HEK293 (cell line): ENCODE measurements at regions not wholly inside any gene's neighbourhood (a gene's known extent, or its start where the extent isn't known, plus 50 kb on each side); places are given as distances from the start of the nearest gene placed in this dataset.

Experiments used
- CTCF ChIA-PET: fragments of 350-600 bp; formaldehyde crosslinking; extraction: SDS; loops from one replicate; lab custom pipeline; 2021; ENCODE audit warnings: antibody characterized with exemption; lab: Yijun Ruan, JAX
- POLR2A ChIA-PET: fragments of 300-600 bp; formaldehyde crosslinking; extraction: SDS; loops from one replicate; lab custom pipeline; 2020; ENCODE audit warnings: antibody characterized with exemption, inconsistent platforms; lab: Yijun Ruan, JAX
- H3K27ac ChIP-seq: fragments of 200-500 bp; sonication (Bioruptor generic); 2 replicates; pipeline ENCODE4 v1.5.1; 2014; ENCODE audit warnings: low read depth, low read length, control low read depth, inconsistent platforms; ENCODE audit errors: extremely low read depth
- H3K36me3 ChIP-seq, 2 experiments: fragments of 200-500 bp in 1 of 2; sonication (Bioruptor generic) in 1 of 2; 1 replicate in 1 of 2; 2 replicates in 1 of 2; pipeline ENCODE4 v1.5.1; 2014 to 2017; ENCODE audit warnings: inconsistent platforms in 2 of 2, low read length in 2 of 2; ENCODE audit not compliant: control insufficient read depth in 2 of 2, insufficient read depth in 1 of 2
- H3K4me1 ChIP-seq: fragments of 200-500 bp; sonication (Bioruptor generic); 2 replicates; pipeline ENCODE4 v1.5.1; 2014; ENCODE audit warnings: mild to moderate bottlenecking, low read length, inconsistent platforms; ENCODE audit not compliant: control insufficient read depth, insufficient read depth
- H3K4me3 ChIP-seq: 2 replicates; pipeline ENCODE4 v1.5.1; 2011; ENCODE audit warnings: low read depth, mild to moderate bottlenecking, control low read depth, low read length, moderate library complexity
- H3K9me3 ChIP-seq: fragments of 200-500 bp; sonication (Bioruptor generic); 2 replicates; pipeline ENCODE4 v1.5.1; 2014; ENCODE audit warnings: low read depth, low read length, inconsistent platforms; ENCODE audit not compliant: control insufficient read depth, insufficient read depth
- EGR2 ChIP-seq: fragments of 450-650 bp; formaldehyde crosslinking; IDR thresholded peaks from 2 replicates; pipeline ENCODE4 v1.5.1; 2016; ENCODE audit warnings: low read depth, missing biosample characterization, missing genetic modification characterization
- GLIS1 ChIP-seq: fragments of 450-650 bp; formaldehyde crosslinking; IDR thresholded peaks from 2 replicates; pipeline ENCODE4 v1.5.1; 2016; ENCODE audit warnings: missing biosample characterization, missing genetic modification characterization
- ZBTB1 ChIP-seq: fragments of 450-650 bp; formaldehyde crosslinking; IDR thresholded peaks from 2 replicates; pipeline ENCODE4 v1.5.1; 2016; ENCODE audit warnings: missing biosample characterization, missing genetic modification characterization
- ZBTB11 ChIP-seq: fragments of 450-650 bp; formaldehyde crosslinking; conservative IDR thresholded peaks from 2 replicates; pipeline ENCODE4 v1.5.1; 2016; ENCODE audit warnings: low read depth, missing biosample characterization, missing genetic modification characterization
- ZBTB17 ChIP-seq: fragments of 450-650 bp; formaldehyde crosslinking; IDR thresholded peaks from 2 replicates; pipeline ENCODE4 v1.5.1; 2016; ENCODE audit warnings: missing biosample characterization, missing genetic modification characterization
- ZBTB20 ChIP-seq: fragments of 450-650 bp; formaldehyde crosslinking; IDR thresholded peaks from 2 replicates; pipeline ENCODE4 v1.5.1; 2016; ENCODE audit warnings: missing biosample characterization, missing genetic modification characterization
- ZFP41 ChIP-seq: fragments of 450-650 bp; formaldehyde crosslinking; IDR thresholded peaks from 2 replicates; pipeline ENCODE4 v1.5.1; 2016; ENCODE audit warnings: missing biosample characterization, missing genetic modification characterization, borderline replicate concordance
- ZNF121 ChIP-seq: fragments of 450-650 bp; formaldehyde crosslinking; IDR thresholded peaks from 2 replicates; pipeline ENCODE4 v1.5.1; 2016; ENCODE audit warnings: missing biosample characterization, missing genetic modification characterization
- ZNF211 ChIP-seq: fragments of 450-650 bp; formaldehyde crosslinking; IDR thresholded peaks from 2 replicates; pipeline ENCODE4 v1.5.1; 2016; ENCODE audit warnings: low read depth, missing biosample characterization, missing genetic modification characterization
- ZNF24 ChIP-seq: fragments of 450-650 bp; formaldehyde crosslinking; IDR thresholded peaks from 2 replicates; pipeline ENCODE4 v1.5.1; 2016; ENCODE audit warnings: missing biosample characterization, missing genetic modification characterization
- ZNF292 ChIP-seq: fragments of 450-650 bp; formaldehyde crosslinking; IDR thresholded peaks from 2 replicates; pipeline ENCODE4 v1.5.1; 2016; ENCODE audit warnings: low read depth, missing biosample characterization, missing genetic modification characterization, borderline replicate concordance
- ZNF350 ChIP-seq: fragments of 450-650 bp; formaldehyde crosslinking; IDR thresholded peaks from 2 replicates; pipeline ENCODE4 v1.5.0; 2017; ENCODE audit warnings: missing biosample characterization, mild to moderate bottlenecking, missing genetic modification characterization
- ZNF354C ChIP-seq: fragments of 450-650 bp; formaldehyde crosslinking; IDR thresholded peaks from 2 replicates; pipeline ENCODE4 v1.5.1; 2016; ENCODE audit warnings: missing biosample characterization, missing genetic modification characterization, low read depth, borderline replicate concordance
- ZNF510 ChIP-seq: fragments of 450-650 bp; formaldehyde crosslinking; IDR thresholded peaks from 2 replicates; pipeline ENCODE4 v1.5.1; 2018; ENCODE audit warnings: mild to moderate bottlenecking, missing genetic modification characterization, missing biosample characterization; ENCODE audit not compliant: insufficient replicate concordance
- ZNF544 ChIP-seq: fragments of 450-650 bp; formaldehyde crosslinking; IDR thresholded peaks from 2 replicates; pipeline ENCODE4 v1.5.0; 2017; ENCODE audit warnings: missing biosample characterization, missing genetic modification characterization
- ZNF561 ChIP-seq: fragments of 450-650 bp; IDR thresholded peaks from 2 replicates; pipeline ENCODE4 v1.5.1; 2018; ENCODE audit warnings: missing biosample characterization, missing genetic modification characterization, borderline replicate concordance
- ZNF596 ChIP-seq: fragments of 450-650 bp; IDR thresholded peaks from 2 replicates; pipeline ENCODE4 v1.5.0; 2018; ENCODE audit warnings: missing biosample characterization, mild to moderate bottlenecking, missing genetic modification characterization, moderate library complexity
- ZNF785 ChIP-seq: fragments of 450-650 bp; formaldehyde crosslinking; IDR thresholded peaks from 2 replicates; pipeline ENCODE4 v1.5.1; 2016; ENCODE audit warnings: missing biosample characterization, missing genetic modification characterization
- ZNF792 ChIP-seq: fragments of 450-650 bp; formaldehyde crosslinking; IDR thresholded peaks from 2 replicates; pipeline ENCODE4 v1.5.1; 2016; ENCODE audit warnings: missing biosample characterization, missing genetic modification characterization
- TF ChIP-seq, protein P1 (sequence below): fragments of 450-650 bp; formaldehyde crosslinking; IDR thresholded peaks from 2 replicates; pipeline ENCODE4 v1.5.1; 2016; ENCODE audit warnings: missing biosample characterization, missing genetic modification characterization
- TF ChIP-seq, protein P2 (sequence below): fragments of 450-650 bp; formaldehyde crosslinking; IDR thresholded peaks from 2 replicates; pipeline ENCODE4 v1.5.1; 2016; ENCODE audit warnings: missing biosample characterization, missing genetic modification characterization
- TF ChIP-seq, protein P3 (sequence below): fragments of 450-650 bp; formaldehyde crosslinking; IDR thresholded peaks from 2 replicates; pipeline ENCODE4 v1.5.1; 2016; ENCODE audit warnings: missing biosample characterization, missing genetic modification characterization

- TF ChIP-seq ZBTB17 (tag by site-specific recombination), result no peak
- TF ChIP-seq ZBTB1 (tag by site-specific recombination), result no peak
These were observed 227.6 kb downstream of the ANKRD60 start (continued) for GRCh38 chr20:58000861-58001260.

DNA sequence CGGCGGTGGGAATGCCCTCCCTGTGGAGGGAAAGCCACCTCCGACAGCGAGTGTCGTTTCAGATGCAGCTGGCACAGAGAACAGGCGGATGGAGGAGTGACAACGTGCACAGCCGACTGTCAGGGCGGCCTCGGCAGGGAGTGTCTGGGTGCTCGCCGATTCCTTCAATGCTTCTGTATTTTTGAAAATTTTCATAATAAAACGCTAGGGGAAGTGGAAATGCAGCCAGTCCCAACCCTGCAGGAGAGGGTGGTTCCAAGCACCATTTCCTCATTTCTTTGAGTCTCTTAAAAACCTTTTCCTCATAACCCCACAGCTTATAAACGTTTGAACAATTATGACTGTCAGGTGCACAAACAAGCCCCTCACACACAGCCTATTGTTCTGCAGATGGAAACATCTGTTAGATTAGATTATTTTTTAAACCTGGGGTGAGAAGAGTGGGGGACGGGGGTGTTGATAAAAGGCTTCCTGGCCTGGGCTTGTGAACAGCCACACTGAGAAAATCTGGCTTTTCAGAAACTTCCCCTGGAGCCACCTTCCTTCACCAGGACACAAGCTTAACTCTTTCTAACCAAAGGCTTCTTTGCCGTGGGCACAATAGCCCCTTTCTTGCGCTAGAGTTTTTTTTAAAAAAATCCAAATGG is 228.9 kb downstream of the ANKRD60 start:
- CTCF ChIA-PET, result no interaction called here
- no peaks in the 10 kb centered on the region for H3K9me3 ChIP-seq
- TF ChIP-seq ZNF350 (tag by site-specific recombination) (no peak), GLIS1 (tag by site-specific recombination) (no peak), ZNF211 (tag by site-specific recombination) (no peak), ZBTB20 (tag by site-specific recombination) (no peak), ZNF792 (no peak), ZNF596 (tag by site-specific recombination) (no peak)
- TF ChIP-seq, protein P1, sequence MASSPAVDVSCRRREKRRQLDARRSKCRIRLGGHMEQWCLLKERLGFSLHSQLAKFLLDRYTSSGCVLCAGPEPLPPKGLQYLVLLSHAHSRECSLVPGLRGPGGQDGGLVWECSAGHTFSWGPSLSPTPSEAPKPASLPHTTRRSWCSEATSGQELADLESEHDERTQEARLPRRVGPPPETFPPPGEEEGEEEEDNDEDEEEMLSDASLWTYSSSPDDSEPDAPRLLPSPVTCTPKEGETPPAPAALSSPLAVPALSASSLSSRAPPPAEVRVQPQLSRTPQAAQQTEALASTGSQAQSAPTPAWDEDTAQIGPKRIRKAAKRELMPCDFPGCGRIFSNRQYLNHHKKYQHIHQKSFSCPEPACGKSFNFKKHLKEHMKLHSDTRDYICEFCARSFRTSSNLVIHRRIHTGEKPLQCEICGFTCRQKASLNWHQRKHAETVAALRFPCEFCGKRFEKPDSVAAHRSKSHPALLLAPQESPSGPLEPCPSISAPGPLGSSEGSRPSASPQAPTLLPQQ (tag by site-specific recombination), result no peak
- TF ChIP-seq, protein P2, sequence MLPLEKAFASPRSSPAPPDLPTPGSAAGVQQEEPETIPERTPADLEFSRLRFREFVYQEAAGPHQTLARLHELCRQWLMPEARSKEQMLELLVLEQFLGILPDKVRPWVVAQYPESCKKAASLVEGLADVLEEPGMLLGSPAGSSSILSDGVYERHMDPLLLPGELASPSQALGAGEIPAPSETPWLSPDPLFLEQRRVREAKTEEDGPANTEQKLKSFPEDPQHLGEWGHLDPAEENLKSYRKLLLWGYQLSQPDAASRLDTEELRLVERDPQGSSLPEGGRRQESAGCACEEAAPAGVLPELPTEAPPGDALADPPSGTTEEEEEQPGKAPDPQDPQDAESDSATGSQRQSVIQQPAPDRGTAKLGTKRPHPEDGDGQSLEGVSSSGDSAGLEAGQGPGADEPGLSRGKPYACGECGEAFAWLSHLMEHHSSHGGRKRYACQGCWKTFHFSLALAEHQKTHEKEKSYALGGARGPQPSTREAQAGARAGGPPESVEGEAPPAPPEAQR, result no peak
- POLR2A ChIA-PET, result no interaction called here
- no peak overlapping the region for H3K4me3 ChIP-seq
- peaks cover 3% of the 10 kb centered on the region; the same call in 1 of the 2 replicates for H3K4me1 ChIP-seq
- no peak overlapping the region for H3K27ac ChIP-seq
- H3K36me3 ChIP-seq, result no peaks in the 10 kb centered on the region

GRCh38 chr20:57998981-57999464 is 229.4 kb downstream of the ANKRD60 start:
- H3K27ac ChIP-seq, result no peak overlapping the region
- no peak overlapping the region for H3K4me3 ChIP-seq
- CTCF ChIA-PET, result no interaction called here
- H3K9me3 ChIP-seq, result no peaks in the 10 kb centered on the region
- TF ChIP-seq ZNF121 (tag by site-specific recombination), result no peak
- no peak for TF ChIP-seq ZNF596 (tag by site-specific recombination)
- TF ChIP-seq, protein P3, sequence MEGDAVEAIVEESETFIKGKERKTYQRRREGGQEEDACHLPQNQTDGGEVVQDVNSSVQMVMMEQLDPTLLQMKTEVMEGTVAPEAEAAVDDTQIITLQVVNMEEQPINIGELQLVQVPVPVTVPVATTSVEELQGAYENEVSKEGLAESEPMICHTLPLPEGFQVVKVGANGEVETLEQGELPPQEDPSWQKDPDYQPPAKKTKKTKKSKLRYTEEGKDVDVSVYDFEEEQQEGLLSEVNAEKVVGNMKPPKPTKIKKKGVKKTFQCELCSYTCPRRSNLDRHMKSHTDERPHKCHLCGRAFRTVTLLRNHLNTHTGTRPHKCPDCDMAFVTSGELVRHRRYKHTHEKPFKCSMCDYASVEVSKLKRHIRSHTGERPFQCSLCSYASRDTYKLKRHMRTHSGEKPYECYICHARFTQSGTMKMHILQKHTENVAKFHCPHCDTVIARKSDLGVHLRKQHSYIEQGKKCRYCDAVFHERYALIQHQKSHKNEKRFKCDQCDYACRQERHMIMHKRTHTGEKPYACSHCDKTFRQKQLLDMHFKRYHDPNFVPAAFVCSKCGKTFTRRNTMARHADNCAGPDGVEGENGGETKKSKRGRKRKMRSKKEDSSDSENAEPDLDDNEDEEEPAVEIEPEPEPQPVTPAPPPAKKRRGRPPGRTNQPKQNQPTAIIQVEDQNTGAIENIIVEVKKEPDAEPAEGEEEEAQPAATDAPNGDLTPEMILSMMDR, result no peak
- POLR2A ChIA-PET, result no interaction called here
- peaks cover 3% of the 10 kb centered on the region; the same call in 1 of the 2 replicates for H3K4me1 ChIP-seq
- no peaks in the 10 kb centered on the region for H3K36me3 ChIP-seq

- POLR2A ChIA-PET, result no interaction called here
- H3K36me3 ChIP-seq, result no peaks in the 10 kb centered on the region
- H3K27ac ChIP-seq, result no peak overlapping the region
- TF ChIP-seq ZNF510 (tag by site-specific recombination) (no peak), ZNF561 (tag by site-specific recombination) (no peak), ZNF354C (tag by site-specific recombination) (no peak), EGR2 (tag by site-specific recombination) (no peak), ZNF24 (tag by site-specific recombination) (no peak), ZNF785 (tag by site-specific recombination) (no peak), ZFP41 (no peak), ZBTB11 (no peak), ZNF292 (tag by site-specific recombination) (no peak), ZNF544 (tag by site-specific recombination) (no peak)
These were observed 230.2 kb downstream of the ANKRD60 start for GRCh38 chr20:57998276-57998675.

More at GRCh38 chr20:57998276-57998675, 230.2 kb downstream of the ANKRD60 start:
- Histone ChIP-seq H3K9me3 (no peaks in the 10 kb centered on the region), H3K4me3 (no peak overlapping the region), H3K4me1 (peaks cover 3% of the 10 kb centered on the region; the same call in 1 of the 2 replicates)
- CTCF ChIA-PET, result no interaction called here
